IMR-90 (cell line): ENCODE measurements at regions not wholly inside any gene's neighbourhood (a gene's known extent, or its start where the extent isn't known, plus 50 kb on each side); places are given as distances from the start of the nearest gene placed in this dataset.

Experiments
- ATAC-seq: fragments of 200-7000 bp; cut with Tn5 transposase; 2 replicates; pipeline ENCODE4 v1.9.1; 2020; ENCODE audit warnings: low read depth, mild to moderate bottlenecking, moderate library complexity
- BruUV-seq: library from RNA; stranded (reverse); fragments of 400-500 nt; replicated peaks from 2 replicates; lab custom pipeline; 2021; lab: Mats Ljungman, UMichigan
- CTCF ChIA-PET: fragments of 300-600 bp; formaldehyde crosslinking; extraction: SDS; loops from one replicate; lab custom pipeline; 2021; ENCODE audit warnings: antibody characterized with exemption; lab: Yijun Ruan, JAX
- POLR2A ChIA-PET: fragments of 300-600 bp; sonication (Branson Sonifier 250); formaldehyde crosslinking; loops from one replicate; lab custom pipeline; 2022; ENCODE audit warnings: antibody characterized with exemption; ENCODE audit not compliant: unreplicated experiment; lab: Charles Lee
- DNase-seq: peaks from one replicate; pipeline ENCODE4 v3.0.0; 2013
- H2AFZ ChIP-seq: replicated peaks from 2 replicates; pipeline ENCODE3; 2013; ENCODE audit warnings: low read length, mild to moderate bottlenecking; ENCODE audit not compliant: poor library complexity
- H2AK5ac ChIP-seq: 2 replicates; pipeline ENCODE4 v1.6.1; 2013; ENCODE audit warnings: low read depth, low read length, inconsistent platforms
- H2AK9ac ChIP-seq: replicated peaks from 2 replicates; pipeline ENCODE3; 2013; ENCODE audit warnings: mild to moderate bottlenecking, low read depth, low read length, moderate library complexity; ENCODE audit not compliant: poor library complexity
- H2BK120ac ChIP-seq: 2 replicates; pipeline ENCODE4 v1.6.1; 2013; ENCODE audit warnings: low read depth, low read length, inconsistent platforms
- H2BK15ac ChIP-seq: 3 replicates; pipeline ENCODE4 v1.6.1; 2013; ENCODE audit warnings: low read depth, low read length, inconsistent platforms
- H2BK20ac ChIP-seq: 2 replicates; pipeline ENCODE4 v1.6.1; 2013; ENCODE audit warnings: low read depth, mild to moderate bottlenecking, inconsistent platforms, low read length, moderate library complexity
- H2BK5ac ChIP-seq: 2 replicates; pipeline ENCODE4 v1.6.1; 2013; ENCODE audit warnings: mild to moderate bottlenecking, low read depth, low read length, inconsistent platforms; ENCODE audit not compliant: poor library complexity, severe bottlenecking
- H3K14ac ChIP-seq: replicated peaks from 2 replicates; pipeline ENCODE4 v1.6.1; 2013; ENCODE audit warnings: low read depth, low read length, inconsistent platforms
- H3K18ac ChIP-seq: 2 replicates; pipeline ENCODE4 v1.6.1; 2013; ENCODE audit warnings: low read depth, low read length, control low read depth
- H3K23ac ChIP-seq: 2 replicates; pipeline ENCODE4 v1.6.1; 2013; ENCODE audit warnings: low read depth, low read length, inconsistent platforms
- H3K27ac ChIP-seq: 2 replicates; pipeline ENCODE4 v1.5.1; 2013; ENCODE audit warnings: mild to moderate bottlenecking, control low read depth, low read length; ENCODE audit not compliant: insufficient read depth
- H3K27me3 ChIP-seq: 2 replicates; pipeline ENCODE4 v1.6.1; 2013; ENCODE audit warnings: low read length; ENCODE audit not compliant: control insufficient read depth, insufficient read depth
- H3K36me3 ChIP-seq: 2 replicates; pipeline ENCODE4 v1.6.1; 2013; ENCODE audit warnings: low read length, mixed read lengths; ENCODE audit not compliant: control insufficient read depth, insufficient read depth
- H3K4ac ChIP-seq: 2 replicates; pipeline ENCODE4 v1.6.1; 2013; ENCODE audit warnings: low read depth, low read length, inconsistent platforms
- H3K4me1 ChIP-seq: 2 replicates; pipeline ENCODE4 v1.6.1; 2013; ENCODE audit warnings: low read length, mixed read lengths; ENCODE audit not compliant: control insufficient read depth, insufficient read depth
- H3K4me2 ChIP-seq: 2 replicates; pipeline ENCODE4 v1.6.1; 2013; ENCODE audit warnings: low read depth, mild to moderate bottlenecking, control low read depth, low read length, moderate library complexity
- H3K4me3 ChIP-seq: 2 replicates; pipeline ENCODE4 v1.5.1; 2013; ENCODE audit warnings: low read depth, mild to moderate bottlenecking, control low read depth, low read length, moderate library complexity; ENCODE audit not compliant: insufficient read depth
- H3K56ac ChIP-seq: 2 replicates; pipeline ENCODE4 v1.6.1; 2013; ENCODE audit warnings: low read length, inconsistent platforms; ENCODE audit not compliant: insufficient read depth; ENCODE audit errors: extremely low read depth
- H3K79me1 ChIP-seq, 2 experiments: 2 replicates each; pipeline ENCODE4 v1.6.1; 2013; ENCODE audit warnings: low read length in 2 of 2, inconsistent platforms in 1 of 2, low read depth in 1 of 2
- H3K9ac ChIP-seq: 2 replicates; pipeline ENCODE4 v1.6.1; 2013; ENCODE audit warnings: low read depth, low read length, control low read depth
- H3K9me1 ChIP-seq: 2 replicates; pipeline ENCODE4 v1.6.1; 2013; ENCODE audit warnings: low read length, inconsistent platforms; ENCODE audit not compliant: insufficient read depth
- H3K9me3 ChIP-seq: 2 replicates; pipeline ENCODE4 v1.6.1; 2013; ENCODE audit warnings: low read length; ENCODE audit not compliant: control insufficient read depth, insufficient read depth
- H4K20me1 ChIP-seq: 2 replicates; pipeline ENCODE4 v1.6.1; 2013; ENCODE audit warnings: low read length, inconsistent platforms; ENCODE audit not compliant: insufficient read depth
- H4K5ac ChIP-seq: 2 replicates; pipeline ENCODE4 v1.6.1; 2013; ENCODE audit warnings: mild to moderate bottlenecking, low read depth, low read length, control low read depth
- H4K8ac ChIP-seq, 2 experiments: 2 replicates each; pipeline ENCODE4 v1.6.1; 2013; ENCODE audit warnings: low read depth in 2 of 2, low read length in 2 of 2, control low read depth in 1 of 2, inconsistent platforms in 1 of 2
- H4K91ac ChIP-seq: 2 replicates; pipeline ENCODE4 v1.6.1; 2013; ENCODE audit warnings: low read depth, low read length, inconsistent platforms; ENCODE audit not compliant: insufficient read depth
- BHLHE40 ChIP-seq: fragments of 150-350 bp; IDR thresholded peaks from 2 replicates; pipeline ENCODE4 v1.6.1; 2016; ENCODE audit warnings: mild to moderate bottlenecking, low read depth, low read length
- CHD1 ChIP-seq: IDR thresholded peaks from 2 replicates; pipeline ENCODE4 v1.6.1; 2012; ENCODE audit warnings: low read depth, low read length, improper control_type of control experiment
- MAFK ChIP-seq: IDR thresholded peaks from 2 replicates; pipeline ENCODE4 v1.6.1; 2012; ENCODE audit warnings: low read depth, low read length, improper control_type of control experiment
- MAZ ChIP-seq: IDR thresholded peaks from 2 replicates; pipeline ENCODE4 v1.6.1; 2012; ENCODE audit warnings: low read depth, mild to moderate bottlenecking, low read length, improper control_type of control experiment, moderate library complexity, borderline replicate concordance
- NFE2L2 ChIP-seq: fragments of 150-350 bp; IDR thresholded peaks from 2 replicates; pipeline ENCODE4 v1.6.1; 2016; ENCODE audit warnings: low read depth, mild to moderate bottlenecking, low read length
- POLR2A ChIP-seq: IDR thresholded peaks from 2 replicates; pipeline ENCODE4 v1.6.1; 2012; ENCODE audit warnings: mild to moderate bottlenecking, low read depth, low read length
- RFX5 ChIP-seq: IDR thresholded peaks from 2 replicates; pipeline ENCODE4 v1.8.0; 2012; ENCODE audit warnings: low read depth, mild to moderate bottlenecking, low read length, moderate library complexity
- SMC3 ChIP-seq: fragments of 150-350 bp; IDR thresholded peaks from 2 replicates; pipeline ENCODE4 v1.6.1; 2016; ENCODE audit warnings: low read depth, mild to moderate bottlenecking, antibody characterized with exemption, low read length, moderate library complexity
- WGBS, 2 experiments: methylation state at CpG; one replicate each; pipeline versions ENCODE4 v1.1.5 to v1.1.7; 2013; ENCODE audit warnings: missing lambda C conversion rate in 2 of 2; ENCODE audit not compliant: insufficient read length in 1 of 2; ENCODE audit errors: extremely low coverage in 2 of 2; 5-methylcytosine and 5-hydroxymethylcytosine counted together
- dilution Hi-C: fragments of 300-500 bp; cut with HindIII; formaldehyde crosslinking; loops from one replicate; pipeline ENCODE4 v1.14.3; 2018; ENCODE audit warnings: low sequenced_read_pairs; ENCODE audit not compliant: unreplicated experiment
- in situ Hi-C: fragments of 300-500 bp; cut with MboI; formaldehyde crosslinking; loops from 3 replicates; pipeline ENCODE4 v1.14.3; 2019; ENCODE audit warnings: low sequenced_read_pairs, inconsistent platforms, mixed read lengths
- intact Hi-C: fragments of 100-400 bp; cut with micrococcal nuclease; formaldehyde crosslinking; loops from 2 replicates; pipeline ENCODE4 v1.10.0; 2022
- TF ChIP-seq, protein P1 (sequence below): fragments of 150-350 bp; IDR thresholded peaks from 2 replicates; pipeline ENCODE4 v1.6.1; 2017; ENCODE audit warnings: mild to moderate bottlenecking, antibody characterized with exemption, low read length, low read depth
- TF ChIP-seq, protein P2 (sequence below): fragments of 150-350 bp; IDR thresholded peaks from 2 replicates; pipeline ENCODE4 v1.6.1; 2016; ENCODE audit warnings: low read depth, mild to moderate bottlenecking, low read length, moderate library complexity, borderline replicate concordance

DNA sequence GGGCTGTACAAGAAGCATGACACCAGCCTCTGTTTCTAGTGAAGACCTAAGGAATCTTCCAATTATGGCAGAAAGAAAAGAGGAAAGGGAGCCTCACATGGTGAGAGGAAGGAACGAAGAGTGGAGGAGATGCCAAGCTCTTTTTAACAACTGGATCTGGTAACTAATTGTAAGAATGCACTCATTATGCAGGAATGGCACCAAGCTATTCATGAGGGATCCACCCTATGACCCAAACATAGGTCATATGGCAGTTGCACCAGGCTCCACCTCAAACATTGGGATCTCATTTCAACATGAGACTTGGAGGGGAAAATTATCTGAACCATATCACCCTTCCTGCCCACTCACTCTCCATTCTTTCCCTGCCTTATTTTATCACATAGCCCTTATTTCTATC lies 496.0 kb upstream of the SPTLC3 start:
- Histone ChIP-seq H4K91ac (no peak overlapping the region), H3K23ac (no peak overlapping the region), H4K20me1 (no peaks in the 10 kb centered on the region), H3K36me3 (no peaks in the 10 kb centered on the region), H3K27me3 (no peaks in the 10 kb centered on the region), H3K9ac (no peak overlapping the region), H3K79me1 (no peaks in the 10 kb centered on the region), H3K56ac (no peak overlapping the region), H3K4me1 (no peaks in the 10 kb centered on the region), H3K4me2 (no peak overlapping the region), H2BK15ac (no peak overlapping the region), H3K9me1 (no peaks in the 10 kb centered on the region), H3K4me3 (no peak overlapping the region), H4K5ac (no peak overlapping the region), H2BK120ac (no peak overlapping the region), H2AFZ (no peak overlapping the region), H2AK9ac (no peak overlapping the region), H4K8ac (no peak overlapping the region), H2BK20ac (no peak overlapping the region), H2AK5ac (no peak overlapping the region), H2BK5ac (no peak overlapping the region), H3K9me3 (peaks cover 9% of the 10 kb centered on the region), H3K27ac (no peak overlapping the region), H3K14ac (no peak overlapping the region), H3K18ac (no peak overlapping the region), H3K4ac (no peak overlapping the region)
- no TSS peak for BruUV-seq
- POLR2A ChIA-PET: no interaction called here
- in situ Hi-C loops: no loop called here
- no peak for DNase-seq
- ATAC-seq: no peak
- no CpG with 5 or more reads among the region's 1 CpG for WGBS, 2 experiments
- intact Hi-C loops: no loop called here
- CTCF ChIA-PET: no interaction called here
- dilution Hi-C loops: no loop called here
- TF ChIP-seq POLR2A (no peak), MAFK (no peak), BHLHE40 (no peak), CHD1 (no peak), RFX5 (no peak), SMC3 (no peak), NFE2L2 (no peak), MAZ (no peak)
- TF ChIP-seq, protein P1, sequence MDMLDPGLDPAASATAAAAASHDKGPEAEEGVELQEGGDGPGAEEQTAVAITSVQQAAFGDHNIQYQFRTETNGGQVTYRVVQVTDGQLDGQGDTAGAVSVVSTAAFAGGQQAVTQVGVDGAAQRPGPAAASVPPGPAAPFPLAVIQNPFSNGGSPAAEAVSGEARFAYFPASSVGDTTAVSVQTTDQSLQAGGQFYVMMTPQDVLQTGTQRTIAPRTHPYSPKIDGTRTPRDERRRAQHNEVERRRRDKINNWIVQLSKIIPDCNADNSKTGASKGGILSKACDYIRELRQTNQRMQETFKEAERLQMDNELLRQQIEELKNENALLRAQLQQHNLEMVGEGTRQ: no peak
- TF ChIP-seq, protein P2, sequence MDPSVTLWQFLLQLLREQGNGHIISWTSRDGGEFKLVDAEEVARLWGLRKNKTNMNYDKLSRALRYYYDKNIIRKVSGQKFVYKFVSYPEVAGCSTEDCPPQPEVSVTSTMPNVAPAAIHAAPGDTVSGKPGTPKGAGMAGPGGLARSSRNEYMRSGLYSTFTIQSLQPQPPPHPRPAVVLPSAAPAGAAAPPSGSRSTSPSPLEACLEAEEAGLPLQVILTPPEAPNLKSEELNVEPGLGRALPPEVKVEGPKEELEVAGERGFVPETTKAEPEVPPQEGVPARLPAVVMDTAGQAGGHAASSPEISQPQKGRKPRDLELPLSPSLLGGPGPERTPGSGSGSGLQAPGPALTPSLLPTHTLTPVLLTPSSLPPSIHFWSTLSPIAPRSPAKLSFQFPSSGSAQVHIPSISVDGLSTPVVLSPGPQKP: no peak
